Activated CD4-positive, alpha-beta T cell treated with anti-CD3 and anti-CD28 coated beads for 48 hours (primary cell): ENCODE measurements at regions not wholly inside any gene's neighbourhood (a gene's known extent, or its start where the extent isn't known, plus 50 kb on each side); places are given as distances from the start of the nearest gene placed in this dataset.

Source experiments
- DNase-seq: peaks from one replicate; pipeline ENCODE4 v3.0.0-alpha.2; 2020

DNA sequence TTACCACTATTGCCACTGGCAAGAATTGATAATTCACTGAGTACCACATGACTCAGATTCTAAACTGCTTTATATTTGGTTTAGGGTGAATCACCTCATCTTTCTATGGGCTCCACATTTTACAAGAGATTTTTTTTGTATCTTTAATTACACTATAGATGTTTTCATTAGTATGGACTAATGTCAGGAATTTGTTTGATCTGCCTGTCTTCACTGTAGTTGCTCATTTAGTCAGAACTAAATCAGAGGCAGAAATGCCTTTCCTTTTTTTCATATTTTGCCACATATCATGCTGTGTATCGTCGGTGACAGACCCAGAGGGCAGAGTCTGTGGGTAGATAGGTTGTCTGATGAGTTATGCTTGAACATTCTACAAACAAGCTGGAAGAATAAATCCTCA lies 524.1 kb downstream of the METTL15 start:
- DNase-seq: no peak

DNA sequence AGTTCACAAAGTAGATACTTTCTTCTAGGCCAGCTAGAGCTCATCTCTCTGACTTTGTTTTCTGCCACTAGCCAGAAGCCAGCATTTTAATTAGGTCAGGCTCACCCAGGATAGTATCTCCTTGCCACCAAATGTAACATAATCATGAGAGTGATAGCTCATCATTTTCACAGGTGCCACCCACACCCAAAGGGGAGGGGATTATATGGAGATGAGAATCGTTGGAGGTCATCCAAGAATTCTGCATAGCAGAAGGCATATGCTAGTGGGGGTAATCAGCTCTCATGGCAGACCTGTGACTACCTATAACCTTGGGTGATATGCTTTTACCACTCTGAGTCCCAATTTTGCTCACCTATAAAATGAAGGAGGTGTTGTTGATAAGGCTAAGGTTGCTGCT lies 523.0 kb downstream of the METTL15 start:
- DNase-seq: no peak

DNA sequence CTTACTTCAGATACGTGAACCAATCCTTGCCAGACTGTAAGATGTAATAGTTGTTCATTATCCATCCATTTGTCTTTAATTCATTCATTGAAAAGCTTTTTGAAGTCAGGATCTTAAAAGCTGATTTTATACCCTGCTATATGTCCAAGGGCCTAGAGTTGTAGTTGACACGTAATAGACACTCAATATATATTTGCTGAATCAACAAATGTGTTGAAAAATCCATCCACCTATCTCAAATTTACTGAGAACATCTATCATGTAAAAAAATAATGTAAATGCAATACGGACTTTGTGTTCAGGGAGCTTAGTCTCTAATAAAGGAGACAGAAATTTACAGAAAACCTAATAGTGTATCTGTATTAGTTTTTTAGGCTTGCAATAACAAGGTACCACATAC lies 521.0 kb downstream of the METTL15 start:
- DNase-seq: no peak

DNA sequence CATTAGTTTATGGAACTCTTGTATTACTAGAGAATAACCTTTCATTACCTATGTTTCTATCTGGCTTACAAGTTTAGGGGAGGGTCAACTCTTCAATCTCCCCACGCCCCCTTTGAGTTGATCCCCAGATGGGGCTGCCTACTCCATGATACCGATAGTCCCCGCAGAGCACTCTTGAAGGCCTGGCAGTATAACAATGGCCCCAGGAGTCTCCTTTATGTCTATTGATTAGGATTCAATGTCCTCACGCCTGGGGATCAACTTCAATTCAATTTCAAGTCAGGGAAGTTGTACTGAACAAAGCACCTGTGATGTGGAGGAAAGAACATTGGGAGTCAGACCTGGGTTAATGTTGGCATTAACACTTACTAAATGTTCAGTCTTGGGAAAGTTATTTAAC lies 520.2 kb downstream of the METTL15 start:
- no peak for DNase-seq

DNA sequence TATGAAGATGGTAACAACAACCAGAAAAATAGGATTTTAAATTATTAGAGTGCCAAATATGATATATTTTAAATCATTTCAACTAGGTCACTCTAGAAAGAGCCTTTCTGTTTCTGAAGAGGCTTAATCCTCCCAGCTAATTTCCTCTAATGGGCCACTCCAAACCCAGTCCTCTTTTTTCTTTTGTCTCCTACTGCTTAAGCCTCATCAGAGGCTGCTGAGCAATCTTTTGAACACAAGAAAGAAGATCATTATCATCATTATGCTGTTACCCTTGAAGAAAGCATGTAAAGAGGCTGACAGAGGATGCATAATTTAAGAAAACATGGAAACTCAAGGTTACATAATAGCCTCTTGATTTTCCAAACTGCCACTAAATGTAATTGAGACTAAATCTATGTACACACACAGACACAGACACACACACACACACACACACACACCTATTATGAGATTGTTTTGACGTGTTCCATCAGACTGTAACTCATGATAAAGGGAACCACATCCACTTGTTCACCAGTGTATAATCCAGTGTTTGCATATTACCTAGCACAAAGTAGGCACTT lies 519.6 kb downstream of the METTL15 start:
- DNase-seq: no peak

DNA sequence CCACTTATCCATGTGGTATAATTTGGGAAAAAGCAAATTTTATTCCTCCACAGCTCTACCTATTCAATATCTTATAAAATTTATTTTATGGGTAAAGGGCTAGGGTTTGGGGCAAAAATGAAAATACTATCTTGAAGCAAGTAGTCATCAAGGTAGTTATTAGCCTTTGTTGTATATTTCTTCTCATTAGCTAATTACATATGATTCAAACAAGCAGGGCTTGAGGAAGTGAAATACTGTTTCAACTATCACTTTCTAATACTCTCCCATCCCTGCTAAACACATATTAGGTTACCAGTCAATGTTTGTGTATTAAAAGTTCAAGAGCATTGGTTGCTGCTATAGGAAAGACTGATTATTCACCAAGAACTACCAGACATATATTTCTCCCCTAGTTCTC lies 517.3 kb downstream of the METTL15 start:
- no peak for DNase-seq

DNA sequence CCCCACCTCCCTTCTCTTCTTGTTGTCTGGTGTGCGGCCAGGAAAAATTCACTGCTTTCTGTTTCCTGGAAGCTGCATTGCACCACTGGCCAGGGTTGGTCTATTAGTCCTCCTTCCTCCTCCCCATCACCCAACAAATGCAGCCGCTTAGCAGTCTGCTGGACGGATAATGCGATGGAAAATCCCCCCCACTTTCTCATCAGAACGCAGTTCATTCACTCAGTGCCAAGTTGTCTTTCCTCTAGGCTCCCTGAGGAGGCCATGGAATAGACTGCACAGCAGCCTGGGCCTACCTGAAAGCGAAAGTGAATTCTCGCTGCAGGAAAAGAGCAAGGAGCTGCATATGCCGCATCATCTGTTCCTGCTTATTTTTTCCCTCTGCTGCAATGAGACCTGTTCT lies 513.6 kb downstream of the METTL15 start:
- DNase-seq: no peak

DNA sequence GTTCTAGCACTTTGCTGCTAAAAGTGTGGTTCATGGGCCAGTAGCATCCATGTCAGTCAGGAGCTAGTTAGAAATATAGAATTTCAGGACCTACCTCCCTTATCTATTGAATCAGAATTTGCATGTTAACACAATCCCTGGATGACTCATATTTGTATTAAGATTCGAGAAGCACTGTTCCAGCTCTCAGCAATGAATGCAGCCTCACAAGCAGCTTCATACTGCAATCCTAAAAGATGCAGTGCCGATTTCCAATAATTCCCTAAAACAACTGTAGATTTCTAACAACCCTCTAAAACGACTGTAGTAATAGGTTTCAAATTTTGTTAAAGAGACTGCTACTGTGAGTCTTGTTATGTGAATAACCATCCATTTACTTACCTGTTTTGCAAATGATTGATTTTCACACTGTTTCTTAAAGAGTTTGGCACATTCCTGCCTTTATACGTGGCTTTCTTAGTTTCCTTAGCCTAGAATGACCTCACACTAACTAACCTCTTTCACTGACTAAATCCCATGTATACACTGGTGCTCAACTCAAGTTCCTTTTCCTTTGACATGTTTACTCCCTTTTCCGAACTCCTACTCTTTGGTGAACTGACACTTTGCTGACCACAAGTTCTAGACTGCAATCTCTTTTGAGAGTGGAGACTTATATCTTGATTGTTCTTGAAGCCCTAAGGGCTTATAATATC lies 511.8 kb downstream of the METTL15 start:
- DNase-seq: no peak

DNA sequence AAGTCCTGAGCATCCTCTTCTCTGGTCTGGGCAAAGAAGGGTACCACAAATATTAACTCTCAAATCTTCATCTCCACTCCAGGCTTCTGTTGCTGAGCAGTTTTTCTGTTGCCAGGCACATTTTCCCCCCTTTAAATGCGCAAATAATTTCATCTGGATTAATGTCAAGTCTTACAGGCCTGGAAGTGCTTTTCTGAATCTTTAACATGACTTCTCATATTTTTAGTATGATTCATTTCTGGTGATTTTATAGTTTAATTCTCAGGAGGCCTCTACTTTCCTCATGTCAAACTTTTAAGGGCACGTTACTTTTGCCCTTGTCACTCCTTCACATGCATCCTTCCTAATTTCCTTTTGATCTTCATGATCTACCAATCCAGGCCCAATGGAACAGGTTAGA lies 510.2 kb downstream of the METTL15 start:
- DNase-seq: no peak

DNA sequence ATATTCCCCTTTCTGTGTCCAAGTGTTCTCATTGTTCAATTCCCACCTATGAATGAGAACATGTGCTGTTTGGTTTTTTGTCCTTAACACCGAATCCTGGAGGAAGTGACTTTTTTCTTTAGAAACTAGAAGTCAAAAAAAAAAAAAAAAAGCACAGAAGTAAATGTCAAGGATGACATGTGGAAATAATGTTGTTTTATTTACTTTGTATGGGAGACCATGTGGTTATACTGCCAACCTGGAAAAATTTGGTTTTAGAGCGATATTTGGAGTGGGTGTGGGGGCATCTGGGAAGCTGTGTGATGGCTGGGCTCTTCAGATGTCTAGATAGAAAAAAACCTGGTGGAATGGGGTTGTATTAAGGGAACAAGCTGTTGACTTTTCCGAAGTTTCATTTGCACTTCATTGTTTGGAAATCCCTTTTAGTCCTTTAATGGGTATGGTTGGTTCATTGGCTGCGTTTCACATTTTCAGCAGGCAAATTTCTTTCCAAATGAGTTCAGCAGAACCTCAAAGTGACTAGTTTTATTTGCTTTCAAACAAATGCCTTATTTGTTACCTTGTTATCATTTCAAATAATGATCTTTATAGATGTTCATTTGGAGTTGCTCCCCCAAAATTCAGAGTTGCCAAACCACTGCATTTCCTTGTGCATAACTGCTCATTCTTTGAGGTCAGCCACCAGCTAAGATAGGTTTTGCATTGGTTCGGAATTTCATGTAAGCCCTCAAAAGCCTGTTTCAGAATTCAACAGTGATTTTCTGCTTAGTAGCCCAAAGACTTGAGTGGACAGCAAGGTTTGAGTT lies 508.2 kb downstream of the METTL15 start:
- no peak for DNase-seq

DNA sequence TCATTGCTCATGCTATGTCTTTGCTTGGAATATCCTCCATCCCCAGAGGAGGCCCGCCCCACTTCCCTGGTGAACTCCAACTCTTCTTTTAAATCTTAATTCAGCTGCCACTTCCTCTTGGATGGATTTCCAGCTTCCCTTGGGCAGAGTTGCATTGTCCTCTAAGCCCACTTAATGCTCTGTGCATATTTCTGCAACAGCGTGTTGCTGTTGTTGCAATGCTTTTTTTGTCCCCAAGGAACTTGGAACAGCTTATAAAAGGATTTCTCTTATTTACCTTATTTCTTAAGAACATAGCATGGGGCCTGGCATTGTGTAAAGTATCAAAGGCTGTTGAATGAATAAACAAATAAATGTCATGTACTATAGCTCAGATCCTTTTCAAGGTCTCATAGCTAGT lies 507.4 kb downstream of the METTL15 start:
- no peak for DNase-seq

DNA sequence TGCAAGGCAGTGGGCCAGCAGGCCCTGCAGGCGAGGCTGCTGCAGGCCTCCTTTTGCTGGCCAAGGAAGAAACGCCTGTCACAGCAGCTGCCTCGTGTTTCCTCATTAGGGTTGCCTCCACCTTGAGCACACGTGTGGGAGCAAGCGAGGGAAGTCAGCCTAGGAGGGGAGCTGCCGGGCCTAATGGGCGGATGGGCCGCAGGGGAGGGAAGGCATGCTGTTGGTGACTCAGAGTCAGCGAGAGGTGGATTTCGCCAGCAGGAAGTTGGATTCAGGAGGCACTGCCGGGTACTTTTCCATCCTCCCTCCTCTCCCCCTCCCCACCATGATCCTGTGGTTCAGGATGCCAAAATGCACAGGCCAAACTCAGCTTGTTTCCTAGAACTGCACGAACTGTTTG lies 498.7 kb downstream of the METTL15 start:
- DNase-seq: no peak

DNA sequence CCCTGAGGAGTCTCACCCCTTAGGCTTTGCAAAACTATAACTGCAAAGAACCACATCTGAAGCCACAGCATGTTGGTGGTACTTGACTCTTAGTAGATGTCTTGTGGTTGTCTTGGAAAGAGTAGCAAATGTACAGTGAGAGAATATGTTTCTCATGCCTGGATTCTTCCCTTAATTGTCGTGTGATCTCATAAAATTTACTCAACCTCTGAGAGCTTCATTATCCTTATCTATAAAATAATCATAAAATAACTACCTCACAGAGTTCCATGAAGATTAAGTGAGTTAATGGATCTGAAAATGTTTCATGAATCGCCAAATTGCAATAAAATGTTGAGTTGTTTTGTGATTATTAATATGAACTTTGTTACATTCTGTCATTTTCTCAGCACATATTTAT lies 491.5 kb downstream of the METTL15 start:
- no peak for DNase-seq

DNA sequence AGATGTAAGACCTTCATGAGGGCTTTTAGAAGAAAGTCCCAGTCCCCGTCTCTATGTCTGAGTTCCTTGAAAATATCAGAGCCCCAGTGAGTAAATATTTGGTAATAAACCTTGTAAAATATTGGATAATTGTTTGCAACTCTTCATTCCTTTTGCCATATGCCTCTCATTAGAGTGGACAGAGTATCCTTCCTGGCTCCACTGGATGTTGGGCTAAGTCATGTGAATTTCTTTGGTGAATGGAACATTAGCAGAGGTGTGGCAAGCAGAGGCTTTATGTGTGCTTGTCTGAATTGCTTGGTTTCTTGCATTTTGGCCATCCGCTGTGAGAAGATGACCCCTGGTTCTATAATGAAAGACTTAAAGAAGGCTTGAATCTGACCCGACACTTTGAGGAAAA lies 490.3 kb downstream of the METTL15 start:
- DNase-seq: no peak

DNA sequence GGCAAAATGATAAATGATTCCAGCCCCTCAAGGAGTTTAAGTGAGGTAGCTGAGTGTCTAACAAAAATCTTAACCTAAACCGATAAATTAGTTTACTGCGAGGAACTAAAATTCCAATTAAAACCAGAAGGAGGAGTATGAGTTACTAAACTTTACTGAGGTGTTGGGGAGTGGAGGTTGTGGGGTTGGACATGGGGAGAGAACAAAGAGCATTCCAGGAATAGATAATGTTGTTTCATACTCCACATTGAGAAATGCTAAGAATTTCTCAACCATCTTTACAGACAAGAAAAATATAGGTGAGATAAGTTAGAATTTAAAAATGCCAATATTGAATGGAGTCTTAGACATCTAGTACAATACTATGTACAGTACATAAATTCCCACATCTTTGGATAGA lies 488.6 kb downstream of the METTL15 start:
- DNase-seq: no peak

DNA sequence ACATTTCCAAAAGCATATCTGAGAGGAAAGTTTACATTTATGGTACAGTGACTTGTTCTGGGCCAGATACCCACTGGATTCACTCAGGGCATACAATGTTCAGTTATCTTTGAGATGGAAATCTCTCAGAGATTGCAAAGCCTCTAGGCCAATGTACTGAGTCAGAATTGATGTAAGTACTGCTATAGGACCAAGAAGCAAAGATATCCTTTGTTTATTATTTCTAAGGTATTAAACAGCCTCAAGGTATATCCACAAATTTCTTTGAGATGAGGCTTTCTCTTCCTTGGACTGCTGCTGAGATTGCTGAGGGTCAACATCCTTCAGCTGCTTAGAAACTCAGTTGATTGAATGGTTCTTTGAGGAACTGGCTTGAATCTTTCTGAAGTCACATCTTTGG lies 484.0 kb downstream of the METTL15 start:
- no peak for DNase-seq

DNA sequence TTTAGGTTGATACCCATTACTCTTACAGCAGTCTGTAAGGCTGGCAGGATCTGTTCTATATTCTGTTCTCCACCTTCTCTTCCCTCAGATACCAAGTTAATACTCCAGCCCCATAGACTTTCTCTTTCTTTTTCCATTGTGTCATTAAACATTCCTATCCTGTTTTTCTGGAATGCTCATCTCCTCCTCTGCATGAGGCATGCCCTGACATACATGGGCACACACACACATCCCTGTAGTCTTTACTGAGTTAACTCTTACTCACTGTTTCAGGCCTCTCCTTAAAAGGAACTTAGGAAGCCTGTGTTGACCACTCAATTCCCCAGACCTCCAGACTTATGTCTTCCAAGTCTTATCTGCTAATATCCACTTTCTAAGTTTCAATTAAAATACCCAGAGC lies 476.8 kb downstream of the METTL15 start:
- no peak for DNase-seq

DNA sequence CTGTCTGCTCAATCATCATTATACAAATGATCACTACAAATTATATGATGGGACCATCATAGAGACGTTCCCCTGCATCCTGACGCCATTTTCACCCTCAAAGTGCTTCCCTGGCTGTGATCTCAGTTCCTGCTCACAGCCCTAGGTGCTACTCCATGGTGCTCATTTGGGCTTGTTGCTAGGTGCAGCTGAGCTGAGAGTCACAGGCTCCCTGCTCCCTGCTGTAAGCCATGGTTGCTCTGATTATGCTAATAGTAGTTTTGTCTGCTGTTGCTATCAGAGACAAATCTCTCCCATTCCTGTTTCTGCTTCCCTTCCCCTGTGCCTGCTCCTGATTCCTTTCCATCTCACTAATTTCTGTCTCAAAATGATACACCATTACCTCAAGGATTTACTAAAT lies 474.3 kb downstream of the METTL15 start:
- DNase-seq: no peak

DNA sequence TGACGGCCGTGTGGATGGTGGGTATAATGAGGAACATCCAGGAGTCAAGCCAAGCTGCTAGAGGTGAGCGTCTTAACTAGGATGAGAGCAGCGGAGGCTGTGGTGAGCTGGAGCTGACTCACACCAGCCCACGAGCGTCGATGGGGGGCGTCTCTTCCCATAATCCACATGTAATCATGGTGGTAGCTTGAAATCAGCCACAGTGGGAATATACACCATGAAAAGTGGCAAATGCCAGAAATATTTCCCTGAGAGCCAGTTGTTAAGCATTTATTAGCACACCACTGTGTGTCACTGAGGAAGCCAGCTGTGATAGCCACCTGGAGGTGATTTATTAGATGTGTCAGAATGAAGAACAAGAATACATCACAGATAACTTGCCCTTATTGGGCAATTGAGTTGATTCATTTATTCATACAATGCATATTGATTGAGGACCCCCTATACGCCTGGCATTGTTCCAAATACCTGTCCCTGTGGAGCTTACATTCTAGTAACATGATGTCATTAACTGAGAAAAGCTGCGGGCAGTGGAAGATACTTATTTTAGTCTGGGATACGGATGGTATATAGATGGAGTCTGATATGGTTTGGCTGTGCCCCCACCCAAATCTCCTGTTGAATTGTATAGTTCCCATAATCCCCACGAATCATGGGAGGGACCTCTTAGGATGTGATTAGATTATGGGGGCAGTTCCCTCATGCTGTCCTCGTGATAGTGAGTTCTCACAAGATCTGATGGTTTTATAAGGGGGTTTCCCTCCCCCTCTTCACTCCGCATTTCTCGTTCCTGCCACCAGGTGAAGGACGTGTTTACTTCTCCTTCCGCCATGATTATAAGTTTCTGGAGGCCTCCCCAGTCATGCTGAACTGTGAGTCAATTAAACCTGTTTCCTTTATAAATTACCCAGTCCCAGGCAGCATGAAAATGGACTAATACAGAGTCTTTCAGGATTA lies 473.4 kb downstream of the METTL15 start:
- peak; percentile 2 for DNase-seq

DNA sequence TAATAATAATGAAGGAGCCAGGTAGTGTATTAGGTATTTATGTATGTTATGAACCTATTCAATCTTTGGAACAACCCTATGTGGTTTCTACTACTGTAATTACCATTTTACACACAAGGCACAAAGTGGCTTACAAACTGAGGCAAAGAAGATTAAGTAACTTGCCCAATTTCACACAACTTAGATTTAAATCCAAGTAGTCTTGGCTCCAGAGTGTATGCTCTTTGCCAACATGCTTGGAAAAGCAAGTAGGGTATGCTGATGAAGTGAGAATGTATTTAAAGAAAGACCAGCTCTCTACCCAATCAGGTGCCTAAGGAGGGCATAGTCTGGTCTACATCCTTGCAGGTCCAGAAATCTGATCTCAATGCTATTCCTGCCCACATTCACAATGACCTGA lies 463.2 kb downstream of the METTL15 start:
- no peak for DNase-seq

DNA sequence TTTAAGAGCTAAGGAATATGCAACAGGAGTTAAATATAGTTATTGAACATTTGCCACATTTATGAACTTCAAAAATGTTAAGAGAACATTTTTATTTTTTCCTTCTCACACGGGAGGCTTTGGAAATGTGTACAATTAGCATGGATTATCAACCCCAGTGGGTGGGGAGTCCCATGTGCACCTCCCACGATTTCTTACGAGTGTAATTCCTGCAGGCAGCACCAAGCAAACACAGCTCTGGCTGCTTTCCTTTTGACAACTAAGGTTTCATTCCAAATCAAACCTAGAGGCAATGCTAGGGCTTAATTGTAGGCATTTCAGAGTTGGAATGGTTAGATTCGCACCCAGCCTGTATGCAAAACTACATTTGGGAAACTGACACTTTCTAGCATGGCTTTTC lies 460.9 kb downstream of the METTL15 start:
- no peak for DNase-seq

DNA sequence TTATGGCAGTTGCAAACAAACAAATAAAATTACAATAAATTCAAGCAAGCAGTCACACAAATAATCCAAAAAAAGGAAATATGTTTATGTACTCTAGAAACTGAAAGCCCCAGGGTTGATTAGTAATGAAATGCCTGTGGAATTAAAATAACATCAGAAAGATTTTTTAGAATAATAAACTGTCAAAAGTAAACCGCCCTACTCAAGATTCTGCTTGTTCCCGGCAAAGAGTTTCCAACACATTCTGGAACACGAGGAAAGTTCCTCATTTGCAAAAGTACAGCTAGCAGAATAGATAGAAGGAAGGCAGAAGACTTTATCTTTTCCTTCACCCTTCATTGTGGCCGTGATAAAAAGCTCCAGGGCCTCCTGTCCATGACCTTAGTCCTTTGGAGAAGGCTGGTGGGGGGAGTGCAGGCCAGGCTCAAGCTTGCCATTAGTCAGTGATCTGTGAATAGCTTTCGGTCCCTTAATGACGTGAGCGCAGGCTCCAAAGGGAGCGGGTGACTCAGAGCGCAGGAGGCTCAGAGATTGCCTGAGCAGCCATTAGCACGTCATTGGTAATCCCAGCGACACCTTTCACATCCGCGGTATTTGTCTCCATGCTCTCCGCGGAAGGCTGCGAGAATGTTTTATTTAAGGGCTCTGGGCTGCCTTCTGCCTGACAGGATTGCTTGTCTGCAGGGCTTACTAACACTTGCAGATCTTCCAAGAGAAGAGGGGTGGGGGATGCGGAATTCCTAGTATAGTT lies 458.3 kb downstream of the METTL15 start:
- DNase-seq: peak; percentile 6
